ENCODE measurements at regions not wholly inside any gene's neighbourhood (a gene's known extent, or its start where the extent isn't known, plus 50 kb on each side); places are given as distances from the start of the nearest gene placed in this dataset.

- DNase-seq (ENCODE audit: low spot score): no peak
- POLR2A ChIA-PET: interaction anchor here (0.6 to 1.4 kb wide), 2 partner anchors 14 to 26 kb away, joined by 3 to 5 read pairs; no protein-coding TSS in a partner anchor
- intact Hi-C loops (cut with micrococcal nuclease; ENCODE audit: unreplicated experiment): no loop called here
- Histone ChIP-seq H3K36me3 (ENCODE audit: insufficient read depth, low read length) (no peaks in the 10 kb centered on the region), H2AFZ (ENCODE audit: low read length) (no peak overlapping the region), H4K20me1 (ENCODE audit: insufficient read depth, low read length) (no peaks in the 10 kb centered on the region), H3K4me3 (ENCODE audit: low read depth, low read length, poor library complexity, severe bottlenecking) (no peak overlapping the region), H3K4me1 (ENCODE audit: insufficient read depth, low read length, poor library complexity, severe bottlenecking) (no peaks in the 10 kb centered on the region), H3K9me2 (ENCODE audit: insufficient read depth, low read length) (no peaks in the 10 kb centered on the region), H3K9me3 (ENCODE audit: low read length) (0 out of 2 replicates have a peak, but pooled peaks cover 6% of the 10 kb centered on the region), H3K4me2 (ENCODE audit: low read length) (no peak overlapping the region), H3K27ac (ENCODE audit: low read depth, low read length, poor library complexity, severe bottlenecking) (no peak overlapping the region), H3K79me2 (ENCODE audit: insufficient read depth, low read depth, low read length) (no peaks in the 10 kb centered on the region)
- TF ChIP-seq CTCF (conservative IDR thresholded peaks at IDR 0.05; ENCODE audit: low read length) (no peak), EZH2phosphoT487 (IDR thresholded peaks at IDR 0.05; ENCODE audit: borderline replicate concordance, low read depth, low read length) (no peak)
- BruUV-seq (replicated peaks): no TSS peak
- CTCF ChIA-PET (ENCODE audit: unreplicated experiment): no interaction called here
Measured at GRCh38 chr17:54608634-54609155, 292.0 kb upstream of the TOM1L1 start.

- CTCF ChIA-PET (ENCODE audit: unreplicated experiment): no interaction called here
- Histone ChIP-seq H3K4me2 (ENCODE audit: low read length) (no peak overlapping the region), H4K20me1 (ENCODE audit: insufficient read depth, low read length) (no peaks in the 10 kb centered on the region), H2AFZ (ENCODE audit: low read length) (no peak overlapping the region), H3K9me3 (ENCODE audit: low read length) (no peaks in the 10 kb centered on the region), H3K27ac (ENCODE audit: low read depth, low read length, poor library complexity, severe bottlenecking) (no peak overlapping the region), H3K36me3 (ENCODE audit: insufficient read depth, low read length) (no peaks in the 10 kb centered on the region), H3K4me3 (ENCODE audit: low read depth, low read length, poor library complexity, severe bottlenecking) (no peak overlapping the region), H3K79me2 (ENCODE audit: insufficient read depth, low read depth, low read length) (no peaks in the 10 kb centered on the region), H3K4me1 (ENCODE audit: insufficient read depth, low read length, poor library complexity, severe bottlenecking) (no peaks in the 10 kb centered on the region), H3K9me2 (ENCODE audit: insufficient read depth, low read length) (no peaks in the 10 kb centered on the region)
- intact Hi-C loops (cut with micrococcal nuclease; ENCODE audit: unreplicated experiment): no loop called here
- no TSS peak for BruUV-seq (replicated peaks)
- POLR2A ChIA-PET: no interaction called here
- no peak for TF ChIP-seq EZH2phosphoT487 (IDR thresholded peaks at IDR 0.05; ENCODE audit: borderline replicate concordance, low read depth, low read length)
- TF ChIP-seq CTCF (conservative IDR thresholded peaks at IDR 0.05; ENCODE audit: low read length): no peak
- no peak for DNase-seq (ENCODE audit: low spot score)
Measured at GRCh38 chr17:54620399-54620978, 280.2 kb upstream of the TOM1L1 start.

GRCh38 chr17:54623746-54624145 lies 276.9 kb upstream of the TOM1L1 start:
- no peaks in the 10 kb centered on the region for H3K36me3 ChIP-seq (ENCODE audit: insufficient read depth, low read length)
- CTCF ChIA-PET (ENCODE audit: unreplicated experiment): interaction anchor here (0.5 kb wide), 1 partner anchor 93 kb away, joined by 4 read pairs; no protein-coding TSS in a partner anchor
- H3K9me2 ChIP-seq (ENCODE audit: insufficient read depth, low read length): no peaks in the 10 kb centered on the region
- no peak overlapping the region for H3K27ac ChIP-seq (ENCODE audit: low read depth, low read length, poor library complexity, severe bottlenecking)
- H3K4me1 ChIP-seq (ENCODE audit: insufficient read depth, low read length, poor library complexity, severe bottlenecking): no peaks in the 10 kb centered on the region
- POLR2A ChIA-PET: interaction anchor here (0.8 kb wide), 1 partner anchor 190 kb away, joined by 4 read pairs; no protein-coding TSS in a partner anchor
- no TSS peak for BruUV-seq (replicated peaks)
- intact Hi-C loops (cut with micrococcal nuclease; ENCODE audit: unreplicated experiment): no loop called here
- no peaks in the 10 kb centered on the region for H3K79me2 ChIP-seq (ENCODE audit: insufficient read depth, low read depth, low read length)
- H4K20me1 ChIP-seq (ENCODE audit: insufficient read depth, low read length): no peaks in the 10 kb centered on the region
- no peak for TF ChIP-seq CTCF (conservative IDR thresholded peaks at IDR 0.05; ENCODE audit: low read length)
- TF ChIP-seq EZH2phosphoT487 (IDR thresholded peaks at IDR 0.05; ENCODE audit: borderline replicate concordance, low read depth, low read length): no peak
- H3K4me2 ChIP-seq (ENCODE audit: low read length): no peak overlapping the region
- H3K9me3 ChIP-seq (ENCODE audit: low read length): no peaks in the 10 kb centered on the region
- H2AFZ ChIP-seq (ENCODE audit: low read length): no peak overlapping the region
- H3K4me3 ChIP-seq (ENCODE audit: low read depth, low read length, poor library complexity, severe bottlenecking): no peak overlapping the region
- DNase-seq (ENCODE audit: low spot score): no peak
